Prostate gland (tissue), 2 donors: ENCODE measurements at regions not wholly inside any gene's neighbourhood (a gene's known extent, or its start where the extent isn't known, plus 50 kb on each side); places are given as distances from the start of the nearest gene placed in this dataset.
A peak's percentile ranks its signal among the peaks of the same experiment; 100 is the strongest.

Source experiments
- DNase-seq: peaks from one replicate; pipeline ENCODE4 v3.0.0-alpha.2; 2019; ENCODE audit warnings: low spot score
- H3K27ac ChIP-seq, 2 donors: fragments of 200-600 bp; sonication (generic); 2 replicates each; pipeline ENCODE4 v1.5.1; 2017 to 2019
- H3K27me3 ChIP-seq: fragments of 200-600 bp; sonication (generic); replicated peaks from 2 replicates; pipeline ENCODE4 v1.5.1; 2019; ENCODE audit not compliant: insufficient read depth
- H3K36me3 ChIP-seq, 2 donors: fragments of 200-600 bp; sonication (generic); 1 replicate in 1 of 2; 2 replicates in 1 of 2; pipeline versions ENCODE4 v1.5.1 to v1.8.1; 2017 to 2019
- H3K4me1 ChIP-seq: fragments of 200-600 bp; sonication (generic); replicated peaks from 2 replicates; pipeline ENCODE4 v1.5.1; 2019
- H3K4me3 ChIP-seq, 2 donors: fragments of 200-600 bp; sonication (generic); 2 replicates each; pipeline ENCODE4 v1.5.1; 2017 to 2019
- H3K9me3 ChIP-seq: fragments of 200-600 bp; sonication (generic); 2 replicates; pipeline ENCODE4 v1.5.1; 2017
- POLR2A ChIP-seq: fragments of 450-650 bp; IDR thresholded peaks from one replicate; pipeline ENCODE4 v1.6.1; 2016; ENCODE audit warnings: antibody characterized with exemption, mild to moderate bottlenecking
- POLR2AphosphoS5 ChIP-seq: sonication (generic); formaldehyde crosslinking; IDR thresholded peaks from one replicate; pipeline ENCODE4 v1.6.1; 2017; ENCODE audit warnings: antibody characterized with exemption
- WGBS: methylation state at CpG from one replicate; pipeline ENCODE4 v1.1.5; 2018; 5-methylcytosine and 5-hydroxymethylcytosine counted together
- intact Hi-C: fragments of 100-400 bp; cut with DNase I; formaldehyde crosslinking; loops from one replicate; pipeline ENCODE4 v1.14.2; 2022
- TF ChIP-seq, protein P1 (sequence below), 4 experiments: fragments of 200-600 bp in 2 of 4; fragments of 450-650 bp in 2 of 4; sonication (generic) in 2 of 4; IDR thresholded peaks; 1 replicate in 3 of 4; 2 replicates in 1 of 4; pipeline ENCODE4 v1.5.1; 2016 to 2019; ENCODE audit warnings: antibody characterized with exemption in 4 of 4, mild to moderate bottlenecking in 2 of 4, moderate library complexity in 2 of 4

DNA sequence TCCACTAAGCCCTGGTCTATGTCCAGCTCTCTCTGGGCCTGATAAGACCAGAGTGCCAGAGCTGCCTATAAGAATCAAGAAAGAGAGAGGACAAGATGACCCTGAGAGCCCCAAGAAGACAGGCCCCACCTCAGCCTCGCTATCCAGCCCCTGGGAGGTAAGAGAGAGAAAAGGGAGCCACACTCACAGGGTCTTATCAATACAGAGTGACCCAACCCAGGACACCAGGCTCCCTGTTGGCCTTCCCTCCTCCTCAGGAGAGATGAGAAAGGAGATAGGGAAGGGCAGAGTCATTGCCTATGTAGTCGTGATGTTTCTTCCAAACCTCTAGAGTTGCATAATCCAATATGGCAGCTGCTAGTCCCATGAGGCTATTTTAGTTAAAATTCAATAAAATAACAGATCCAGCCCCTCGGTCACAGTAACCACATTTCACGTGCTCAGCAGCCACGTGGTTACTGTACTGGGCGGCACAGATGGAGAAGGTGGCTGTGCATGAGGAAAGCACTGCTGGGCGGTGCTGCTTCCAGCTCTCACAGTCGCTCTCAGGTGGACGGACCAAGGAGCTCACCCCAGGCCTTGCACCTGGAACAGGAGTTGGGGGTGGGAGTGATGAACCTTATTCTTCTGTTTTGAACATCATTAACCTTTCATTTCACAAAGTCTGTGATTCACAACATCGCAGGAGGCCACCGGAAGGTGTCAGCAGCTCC is 525.8 kb downstream of the SHQ1 start:
- Histone ChIP-seq H3K4me3 (no peak overlapping the region), H3K4me1 (peaks cover 18% of the 10 kb centered on the region), H3K27me3 (no peaks in the 10 kb centered on the region), H3K9me3 (no peaks in the 10 kb centered on the region), H3K36me3 (no peaks in the 10 kb centered on the region), H3K27ac (no peak overlapping the region)
- TF ChIP-seq POLR2A (no peak), POLR2AphosphoS5 (no peak)
- TF ChIP-seq, protein P1, sequence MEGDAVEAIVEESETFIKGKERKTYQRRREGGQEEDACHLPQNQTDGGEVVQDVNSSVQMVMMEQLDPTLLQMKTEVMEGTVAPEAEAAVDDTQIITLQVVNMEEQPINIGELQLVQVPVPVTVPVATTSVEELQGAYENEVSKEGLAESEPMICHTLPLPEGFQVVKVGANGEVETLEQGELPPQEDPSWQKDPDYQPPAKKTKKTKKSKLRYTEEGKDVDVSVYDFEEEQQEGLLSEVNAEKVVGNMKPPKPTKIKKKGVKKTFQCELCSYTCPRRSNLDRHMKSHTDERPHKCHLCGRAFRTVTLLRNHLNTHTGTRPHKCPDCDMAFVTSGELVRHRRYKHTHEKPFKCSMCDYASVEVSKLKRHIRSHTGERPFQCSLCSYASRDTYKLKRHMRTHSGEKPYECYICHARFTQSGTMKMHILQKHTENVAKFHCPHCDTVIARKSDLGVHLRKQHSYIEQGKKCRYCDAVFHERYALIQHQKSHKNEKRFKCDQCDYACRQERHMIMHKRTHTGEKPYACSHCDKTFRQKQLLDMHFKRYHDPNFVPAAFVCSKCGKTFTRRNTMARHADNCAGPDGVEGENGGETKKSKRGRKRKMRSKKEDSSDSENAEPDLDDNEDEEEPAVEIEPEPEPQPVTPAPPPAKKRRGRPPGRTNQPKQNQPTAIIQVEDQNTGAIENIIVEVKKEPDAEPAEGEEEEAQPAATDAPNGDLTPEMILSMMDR (IDR thresholded peaks at IDR 0.05): no peak
- 95% methylated on average over 11 of the region's 11 CpGs for WGBS
- intact Hi-C loops: no loop called here
- DNase-seq: no peak

DNA sequence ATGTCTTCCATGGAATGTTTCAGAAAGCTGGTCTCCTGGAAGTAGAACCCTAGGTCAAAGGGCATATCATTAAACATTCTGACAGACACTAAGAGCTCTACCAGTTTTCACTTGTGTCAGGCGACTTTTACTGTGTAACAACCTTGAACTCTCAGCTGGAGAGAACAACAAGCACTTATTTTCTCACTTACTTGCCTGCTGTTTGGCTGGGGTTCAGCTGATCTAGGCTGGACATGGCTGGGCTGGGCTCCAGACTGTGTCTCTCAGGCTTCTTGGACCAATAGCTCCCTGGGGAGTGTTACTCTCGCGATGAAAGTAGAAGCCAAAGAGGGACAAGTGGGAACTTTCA is 527.3 kb downstream of the SHQ1 start:
- no peaks in the 10 kb centered on the region for H3K36me3 ChIP-seq
- no peak overlapping the region for H3K4me3 ChIP-seq
- intact Hi-C loops: no loop called here
- no peak for DNase-seq
- no peaks in the 10 kb centered on the region for H3K9me3 ChIP-seq
- no peak overlapping the region for H3K27ac ChIP-seq
- peaks cover 18% of the 10 kb centered on the region for H3K4me1 ChIP-seq
- TF ChIP-seq POLR2AphosphoS5: no peak
- 74% methylated on average over 3 of the region's 3 CpGs for WGBS
- H3K27me3 ChIP-seq: no peaks in the 10 kb centered on the region

DNA sequence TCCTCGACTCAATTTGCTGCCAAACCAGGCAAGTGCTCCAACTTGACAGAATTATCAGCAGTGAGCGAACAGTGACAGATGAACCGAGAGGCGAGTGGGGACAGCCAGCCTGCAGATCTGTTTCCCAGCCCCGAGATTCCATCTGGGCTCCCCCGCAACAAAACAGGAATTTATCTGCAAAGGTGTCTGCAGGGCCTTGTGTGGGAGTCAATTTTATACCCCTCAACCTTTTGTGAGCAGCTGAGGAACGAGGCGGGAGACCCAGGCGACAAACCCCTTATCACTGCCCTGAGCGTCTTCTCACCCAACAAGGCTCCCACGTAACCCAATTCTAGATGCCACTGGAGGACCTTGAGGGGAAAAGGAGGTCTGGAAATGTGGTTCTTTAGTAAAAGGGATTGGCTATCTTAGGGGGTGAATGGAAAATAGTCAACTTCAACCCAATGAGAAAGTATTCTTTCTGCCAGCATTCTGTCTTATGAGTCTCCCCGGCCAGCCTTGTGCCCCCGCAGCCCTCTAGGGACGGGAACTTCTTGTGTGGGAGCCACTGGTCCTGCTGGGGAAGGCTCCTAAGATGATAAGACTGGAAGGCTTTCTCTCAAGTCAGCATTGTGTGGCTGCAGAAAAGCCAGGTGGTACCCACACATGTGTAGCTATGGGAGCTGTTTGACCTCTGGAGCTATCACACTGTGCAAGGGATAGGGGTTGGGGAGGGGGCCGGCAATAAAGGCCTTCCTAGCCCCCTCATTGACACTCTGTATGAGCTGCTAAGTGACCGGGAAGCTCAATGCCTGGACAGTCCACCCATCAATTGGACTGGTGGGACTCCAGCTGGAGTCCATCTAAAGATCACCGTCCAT is 527.9 kb downstream of the SHQ1 start:
- intact Hi-C loops: no loop called here
- Histone ChIP-seq H3K4me1 (peaks cover 18% of the 10 kb centered on the region), H3K36me3 (no peaks in the 10 kb centered on the region), H3K4me3 (no peak overlapping the region), H3K27ac (no peak overlapping the region), H3K9me3 (no peaks in the 10 kb centered on the region), H3K27me3 (no peaks in the 10 kb centered on the region)
- TF ChIP-seq POLR2AphosphoS5: no peak
- no peak for TF ChIP-seq POLR2A
- TF ChIP-seq, protein P1 (IDR thresholded peaks at IDR 0.05): no peak
- 95% methylated on average over 17 of the region's 17 CpGs for WGBS
- no peak for DNase-seq

DNA sequence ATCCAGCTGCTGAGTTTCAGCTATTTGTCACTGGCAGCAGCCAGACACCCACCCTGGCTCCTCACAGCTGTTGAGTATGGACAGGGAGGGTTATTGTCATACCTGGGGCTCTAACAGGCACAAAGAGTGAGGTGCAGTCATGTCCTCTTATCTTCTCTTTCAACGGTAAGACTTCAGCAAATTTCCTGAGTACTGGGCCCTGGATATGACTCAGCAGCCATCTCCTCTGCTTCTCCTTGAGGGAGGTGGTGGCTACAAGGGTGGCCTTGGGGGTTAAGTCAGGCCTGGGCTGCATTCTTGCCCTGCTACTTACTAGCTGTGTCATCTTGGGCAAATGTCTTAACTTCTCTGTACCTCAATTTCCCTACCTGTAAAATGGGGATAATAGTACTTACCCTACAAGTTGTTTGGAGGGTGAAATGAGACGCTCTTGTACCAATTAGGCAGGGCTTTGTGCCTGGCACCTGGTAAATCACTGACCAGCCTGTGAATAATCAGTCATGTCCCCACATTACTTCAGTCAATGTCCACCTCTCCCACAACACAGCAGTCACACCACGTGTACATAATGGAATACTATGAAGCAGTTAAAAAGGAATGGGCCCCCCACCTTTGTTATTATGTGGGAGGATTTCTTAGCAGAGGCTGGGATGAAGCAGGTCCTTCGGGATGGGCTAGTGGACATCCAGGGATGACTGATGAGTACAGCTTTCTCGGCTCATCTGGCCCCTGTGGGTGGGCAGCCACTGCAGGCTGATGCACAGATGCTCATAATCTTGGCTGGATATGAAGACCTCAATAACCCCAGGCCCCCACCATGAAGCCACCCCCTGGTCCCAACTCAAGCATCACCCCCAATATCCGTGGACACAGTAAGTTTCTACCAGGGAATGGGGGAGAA is 528.8 kb downstream of the SHQ1 start:
- 85% methylated on average over 6 of the region's 6 CpGs for WGBS
- peaks cover 18% of the 10 kb centered on the region for H3K4me1 ChIP-seq
- intact Hi-C loops: no loop called here
- DNase-seq: no peak
- no peaks in the 10 kb centered on the region for H3K27me3 ChIP-seq
- no peaks in the 10 kb centered on the region for H3K36me3 ChIP-seq
- no peak overlapping the region for H3K4me3 ChIP-seq
- TF ChIP-seq POLR2A: no peak
- no peak for TF ChIP-seq POLR2AphosphoS5
- TF ChIP-seq, protein P1 (IDR thresholded peaks at IDR 0.05): no peak
- H3K9me3 ChIP-seq: no peaks in the 10 kb centered on the region
- peak overlapping the region; percentile 12 to 56 for H3K27ac ChIP-seq
